GM23338 (cell line): ENCODE measurements at regions not wholly inside any gene's neighbourhood (a gene's known extent, or its start where the extent isn't known, plus 50 kb on each side); places are given as distances from the start of the nearest gene placed in this dataset.

Experiments
- CREB1 ChIP-seq: fragments of 250-450 bp; sonication (Bioruptor Pico); IDR thresholded peaks from 2 replicates; pipeline ENCODE4 v1.5.0; 2020; ENCODE audit warnings: low read depth, mild to moderate bottlenecking, moderate library complexity
- CTCF ChIP-seq, 2 experiments: fragments of 200-600 bp in 1 of 2; sonication (generic) in 1 of 2; conservative IDR thresholded peaks; 2 replicates each; pipeline versions ENCODE4 v1.5.1 to v1.6.1; 2016 to 2017; ENCODE audit warnings: antibody characterized with exemption in 2 of 2, low read depth in 2 of 2, mild to moderate bottlenecking in 2 of 2, moderate library complexity in 1 of 2
- EZH2phosphoT487 ChIP-seq: fragments of 200-600 bp; sonication (generic); IDR thresholded peaks from one replicate; pipeline ENCODE4 v1.8.1; 2018; ENCODE audit warnings: antibody characterized with exemption; ENCODE audit not compliant: unreplicated experiment
- TF ChIP-seq, protein P1 (sequence below): IDR thresholded peaks from 2 replicates; pipeline ENCODE4 v1.6.1; 2016; ENCODE audit warnings: antibody characterized with exemption

DNA sequence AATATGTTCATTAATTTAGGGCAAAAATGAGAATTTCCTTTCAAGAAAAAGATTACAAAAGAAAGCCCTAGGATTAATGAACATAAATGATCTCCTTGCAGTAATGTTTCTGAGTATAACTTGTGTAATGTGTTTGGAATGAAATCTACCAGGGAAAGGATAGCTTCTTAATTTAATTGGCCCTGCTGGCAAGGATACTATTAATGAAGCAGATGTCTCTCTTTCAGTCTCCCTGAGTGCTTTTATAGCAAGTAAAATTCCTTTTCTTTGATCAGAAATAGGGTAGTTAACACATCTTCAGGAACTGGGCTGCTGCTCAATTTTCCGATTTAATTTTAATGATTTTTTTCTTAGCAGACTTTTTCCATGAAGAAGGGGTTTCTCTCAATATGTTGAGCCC, 379.4 kb upstream of the PDE3A start:
- no peak for TF ChIP-seq CTCF (conservative IDR thresholded peaks at IDR 0.05; ENCODE audit: low read depth in 2 of 2)
- TF ChIP-seq CREB1 (CRISPR knock-in tag) = no peak
- TF ChIP-seq EZH2phosphoT487 = no peak
- TF ChIP-seq, protein P1, sequence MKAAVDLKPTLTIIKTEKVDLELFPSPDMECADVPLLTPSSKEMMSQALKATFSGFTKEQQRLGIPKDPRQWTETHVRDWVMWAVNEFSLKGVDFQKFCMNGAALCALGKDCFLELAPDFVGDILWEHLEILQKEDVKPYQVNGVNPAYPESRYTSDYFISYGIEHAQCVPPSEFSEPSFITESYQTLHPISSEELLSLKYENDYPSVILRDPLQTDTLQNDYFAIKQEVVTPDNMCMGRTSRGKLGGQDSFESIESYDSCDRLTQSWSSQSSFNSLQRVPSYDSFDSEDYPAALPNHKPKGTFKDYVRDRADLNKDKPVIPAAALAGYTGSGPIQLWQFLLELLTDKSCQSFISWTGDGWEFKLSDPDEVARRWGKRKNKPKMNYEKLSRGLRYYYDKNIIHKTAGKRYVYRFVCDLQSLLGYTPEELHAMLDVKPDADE = no peak
